ENCODE measurements at regions not wholly inside any gene's neighbourhood (a gene's known extent, or its start where the extent isn't known, plus 50 kb on each side); places are given as distances from the start of the nearest gene placed in this dataset.

DNA sequence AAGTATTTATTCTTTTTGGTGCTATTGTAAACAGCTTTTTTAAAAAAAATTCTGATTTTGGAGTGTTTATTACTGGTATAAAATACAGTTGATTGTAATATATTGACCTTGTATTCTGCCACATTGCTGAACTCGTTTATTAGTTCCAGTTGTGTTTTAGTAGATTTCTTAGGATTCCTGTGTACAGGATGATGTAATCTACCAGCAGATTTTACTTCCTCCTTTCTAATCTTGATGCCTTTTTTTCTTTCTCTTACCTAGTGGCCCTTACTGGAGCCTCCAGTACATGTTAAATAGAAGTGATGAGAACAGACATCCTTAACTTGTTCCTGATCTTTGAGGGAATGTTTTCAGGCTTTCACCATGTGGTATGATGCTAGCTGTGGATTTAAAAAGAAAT is 70.4 kb upstream of the KY start:
- no peak overlapping the region for H3K4ac ChIP-seq (ENCODE audit: low read depth, low read length)
- Mint-ChIP-seq H3K9me3 (peaks cover 0 to 3% of the 10 kb centered on the region in 2 experiments; a peak in 1 of 5 replicates), H3K4me1 (0 out of 4 replicates have a peak, but pooled peaks cover 0 to under 1% of the 10 kb centered on the region in 2 experiments), H3K27me3 (ENCODE audit: low read depth) (peaks cover 23% of the 10 kb centered on the region), H3K27ac (no peak overlapping the region), H3K4me3 (no peak overlapping the region), H3K36me3 (ENCODE audit: insufficient read depth in 1 of 3, low read depth in 3 of 3) (no peaks in the 10 kb centered on the region)
- no peak overlapping the region for H4K91ac ChIP-seq (ENCODE audit: insufficient read length, low read depth, low read length)
- H4K5ac ChIP-seq (ENCODE audit: insufficient read length, low read depth, low read length): no peak overlapping the region
- TF ChIP-seq, protein P1, sequence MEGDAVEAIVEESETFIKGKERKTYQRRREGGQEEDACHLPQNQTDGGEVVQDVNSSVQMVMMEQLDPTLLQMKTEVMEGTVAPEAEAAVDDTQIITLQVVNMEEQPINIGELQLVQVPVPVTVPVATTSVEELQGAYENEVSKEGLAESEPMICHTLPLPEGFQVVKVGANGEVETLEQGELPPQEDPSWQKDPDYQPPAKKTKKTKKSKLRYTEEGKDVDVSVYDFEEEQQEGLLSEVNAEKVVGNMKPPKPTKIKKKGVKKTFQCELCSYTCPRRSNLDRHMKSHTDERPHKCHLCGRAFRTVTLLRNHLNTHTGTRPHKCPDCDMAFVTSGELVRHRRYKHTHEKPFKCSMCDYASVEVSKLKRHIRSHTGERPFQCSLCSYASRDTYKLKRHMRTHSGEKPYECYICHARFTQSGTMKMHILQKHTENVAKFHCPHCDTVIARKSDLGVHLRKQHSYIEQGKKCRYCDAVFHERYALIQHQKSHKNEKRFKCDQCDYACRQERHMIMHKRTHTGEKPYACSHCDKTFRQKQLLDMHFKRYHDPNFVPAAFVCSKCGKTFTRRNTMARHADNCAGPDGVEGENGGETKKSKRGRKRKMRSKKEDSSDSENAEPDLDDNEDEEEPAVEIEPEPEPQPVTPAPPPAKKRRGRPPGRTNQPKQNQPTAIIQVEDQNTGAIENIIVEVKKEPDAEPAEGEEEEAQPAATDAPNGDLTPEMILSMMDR (conservative IDR thresholded peaks at IDR 0.05): no peak
- no peak overlapping the region for H3K9ac ChIP-seq (ENCODE audit: extremely low read depth, insufficient read length, low read length)
- no peak overlapping the region for H3K14ac ChIP-seq (ENCODE audit: insufficient read depth, low read length)
- no peaks in the 10 kb centered on the region for H3K79me1 ChIP-seq (ENCODE audit: insufficient read depth, low read depth, low read length, poor library complexity, severe bottlenecking)
- H3K79me2 ChIP-seq (ENCODE audit: insufficient read depth, low read length): no peaks in the 10 kb centered on the region
- no peaks in the 10 kb centered on the region for H3K4me1 ChIP-seq (ENCODE audit: insufficient read depth, low read length)
- no peaks in the 10 kb centered on the region for H3K27me3 ChIP-seq (ENCODE audit: insufficient read depth, low read length)
- H2BK120ac ChIP-seq (ENCODE audit: low read depth, low read length, poor library complexity, severe bottlenecking): no peak overlapping the region
- no peak overlapping the region for H2BK20ac ChIP-seq (ENCODE audit: low read depth, low read length, poor library complexity, severe bottlenecking)
- H2BK15ac ChIP-seq (ENCODE audit: low read depth, low read length): no peak overlapping the region
- no peak overlapping the region for H3K4me2 ChIP-seq (ENCODE audit: insufficient read depth, insufficient read length, low read length)
- no peak overlapping the region for H3K56ac ChIP-seq (ENCODE audit: insufficient read length, low read depth, low read length)
- H3K23me2 ChIP-seq (ENCODE audit: insufficient read length, low read depth, low read length, poor library complexity, severe bottlenecking): no peaks in the 10 kb centered on the region
- no peak overlapping the region for H2BK5ac ChIP-seq (ENCODE audit: insufficient read length, low read length)
- no peak overlapping the region for H3K27ac ChIP-seq (ENCODE audit: insufficient read length, low read depth, low read length)
- H3K18ac ChIP-seq (ENCODE audit: insufficient read length, low read depth, low read length): no peak overlapping the region
- no CpG with 5 or more reads among the region's 1 CpG for WGBS (ENCODE audit: extremely low coverage, insufficient read length, low lambda C conversion rate)
- H4K8ac ChIP-seq (replicated peaks; ENCODE audit: insufficient read length, low read depth, low read length): no peak overlapping the region
- no peaks in the 10 kb centered on the region for H3K9me3 ChIP-seq (ENCODE audit: control insufficient read depth, low read depth, low read length)
- no peak for DNase-seq
- H3T11ph ChIP-seq (ENCODE audit: low read length): no peak overlapping the region
- no peak overlapping the region for H2BK12ac ChIP-seq (ENCODE audit: insufficient read length, low read depth, low read length)
- no peak overlapping the region for H2AFZ ChIP-seq (ENCODE audit: low read length)
- H3K23ac ChIP-seq (ENCODE audit: insufficient read length, low read depth, low read length): no peak overlapping the region
- no peaks in the 10 kb centered on the region for H4K20me1 ChIP-seq (ENCODE audit: control insufficient read depth, insufficient read depth, insufficient read length)
- no peak overlapping the region for H2AK5ac ChIP-seq (ENCODE audit: insufficient read length, low read length)
